ENCODE measurements at regions not wholly inside any gene's neighbourhood (a gene's known extent, or its start where the extent isn't known, plus 50 kb on each side); places are given as distances from the start of the nearest gene placed in this dataset.
"Not testable (repeated sequence)": the region's sequence is repeated elsewhere in the genome, so short reads cannot be mapped to it uniquely, and the experiment has no call there.

GRCh38 chr18:60915160-60915559 is 418.1 kb upstream of the CDH20 start:
- ChIA-PET CTCF (no interaction called here), POLR2A (no interaction called here)
- no peak for DNase-seq (ENCODE audit: extremely low spot score)
- no peak for TF ChIP-seq CTCF (IDR thresholded peaks at IDR 0.05; ENCODE audit: control extremely low read depth, extremely low read depth, low read depth, missing control alignments)

- POLR2A ChIA-PET; CTCF ChIA-PET; DNase-seq (ENCODE audit: extremely low spot score): not testable (repeated sequence)
Observed at GRCh38 chr18:60918862-60919261, 414.4 kb upstream of the CDH20 start.

- CTCF ChIA-PET: no interaction called here
- no peak for DNase-seq (ENCODE audit: extremely low spot score)
- TF ChIP-seq CTCF (IDR thresholded peaks at IDR 0.05; ENCODE audit: control extremely low read depth, extremely low read depth, low read depth, missing control alignments): no peak
- POLR2A ChIA-PET: no interaction called here
Observed at GRCh38 chr18:60925892-60926291, 407.3 kb upstream of the CDH20 start.

- DNase-seq (ENCODE audit: extremely low spot score): no peak
- ChIA-PET POLR2A (no interaction called here), CTCF (interaction anchor here (0.6 kb wide), 1 partner anchor 1478 kb away, joined by 3 read pairs; no protein-coding TSS in a partner anchor)
- no peak for TF ChIP-seq CTCF (IDR thresholded peaks at IDR 0.05; ENCODE audit: control extremely low read depth, extremely low read depth, low read depth, missing control alignments)
Observed at GRCh38 chr18:60929966-60930365, 403.3 kb upstream of the CDH20 start.

- no peak for DNase-seq (ENCODE audit: extremely low spot score)
- POLR2A ChIA-PET: no interaction called here
- CTCF ChIA-PET: no interaction called here
- TF ChIP-seq CTCF (IDR thresholded peaks at IDR 0.05; ENCODE audit: control extremely low read depth, extremely low read depth, low read depth, missing control alignments): no peak
Observed at GRCh38 chr18:60935041-60935910, 398.0 kb upstream of the CDH20 start.

- TF ChIP-seq CTCF (IDR thresholded peaks at IDR 0.05; ENCODE audit: control extremely low read depth, extremely low read depth, low read depth, missing control alignments): no peak
- DNase-seq (ENCODE audit: extremely low spot score): no peak
- CTCF ChIA-PET: no interaction called here
- POLR2A ChIA-PET: no interaction called here
Observed at GRCh38 chr18:60936101-60936500, 397.1 kb upstream of the CDH20 start.

- ChIA-PET POLR2A (no interaction called here), CTCF (no interaction called here)
- TF ChIP-seq CTCF (IDR thresholded peaks at IDR 0.05; ENCODE audit: control extremely low read depth, extremely low read depth, low read depth, missing control alignments): no peak
- DNase-seq (ENCODE audit: extremely low spot score): no peak
Observed at GRCh38 chr18:60943297-60943696, 389.9 kb upstream of the CDH20 start.

Measured in GM10248 (cell line).